Thoracic aorta (tissue), 2 donors: ENCODE measurements at regions not wholly inside any gene's neighbourhood (a gene's known extent, or its start where the extent isn't known, plus 50 kb on each side); places are given as distances from the start of the nearest gene placed in this dataset.

Experiments used
- ATAC-seq: fragments of 150-250 bp; one replicate; pipeline ENCODE4 v1.8.0; 2017; ENCODE audit warnings: low read depth; ENCODE audit not compliant: insufficient number of reproducible peaks, low FRiP score
- DNase-seq: peaks from one replicate; pipeline ENCODE4 v3.0.0-alpha.2; 2020; ENCODE audit warnings: low spot score
- H3K27ac ChIP-seq, 2 donors: fragments of 200-600 bp; sonication (generic); 1 replicate in 1 of 2; 2 replicates in 1 of 2; pipeline ENCODE4 v1.5.1; 2016; ENCODE audit warnings: mild to moderate bottlenecking in 2 of 2, moderate library complexity in 2 of 2
- H3K27me3 ChIP-seq: fragments of 200-600 bp; sonication (generic); replicated peaks from 2 replicates; pipeline ENCODE4 v1.6.0; 2016; ENCODE audit warnings: mild to moderate bottlenecking; ENCODE audit not compliant: insufficient read depth
- H3K36me3 ChIP-seq: fragments of 200-600 bp; sonication (generic); one replicate; pipeline ENCODE4 v1.5.1; 2016
- H3K4me1 ChIP-seq, 2 donors: fragments of 200-600 bp; sonication (generic); 1 replicate in 1 of 2; 2 replicates in 1 of 2; pipeline versions ENCODE4 v1.5.1 to v1.6.0; 2016; ENCODE audit warnings: low read depth in 2 of 2, mild to moderate bottlenecking in 1 of 2; ENCODE audit not compliant: control insufficient read depth in 1 of 2
- H3K4me3 ChIP-seq: fragments of 200-600 bp; sonication (generic); 2 replicates; pipeline ENCODE4 v1.5.1; 2016; ENCODE audit warnings: mild to moderate bottlenecking
- H3K9me3 ChIP-seq: fragments of 200-600 bp; sonication (generic); 2 replicates; pipeline ENCODE4 v1.5.1; 2016
- CTCF ChIP-seq: fragments of 200-600 bp; sonication (generic); IDR thresholded peaks from one replicate; pipeline ENCODE4 v1.5.1; 2019; ENCODE audit warnings: antibody characterized with exemption

GRCh38 chr2:145288650-145289496 is 769.0 kb upstream of the ZEB2 start:
- no peak overlapping the region for H3K4me3 ChIP-seq
- TF ChIP-seq CTCF, result no peak
- no peaks in the 10 kb centered on the region for H3K9me3 ChIP-seq
- DNase-seq, result no peak
- H3K27me3 ChIP-seq, result no peaks in the 10 kb centered on the region
- H3K27ac ChIP-seq, result no peak overlapping the region
- ATAC-seq, result no peak
- H3K36me3 ChIP-seq, result no peaks in the 10 kb centered on the region
- peaks cover 12 to 38% of the 10 kb centered on the region in 2 donors for H3K4me1 ChIP-seq

GRCh38 chr2:145287736-145288135 is 767.8 kb upstream of the ZEB2 start:
- Histone ChIP-seq H3K27ac (no peak overlapping the region), H3K4me1 (peaks cover 12 to 38% of the 10 kb centered on the region in 2 donors), H3K9me3 (no peaks in the 10 kb centered on the region), H3K36me3 (no peaks in the 10 kb centered on the region), H3K4me3 (no peak overlapping the region), H3K27me3 (no peaks in the 10 kb centered on the region)
- TF ChIP-seq CTCF, result no peak
- ATAC-seq (no peak), DNase-seq (no peak)

- no peak for TF ChIP-seq CTCF
- Histone ChIP-seq H3K27ac (no peak overlapping the region), H3K9me3 (no peaks in the 10 kb centered on the region), H3K4me1 (peaks cover 12 to 38% of the 10 kb centered on the region in 2 donors), H3K4me3 (no peak overlapping the region), H3K36me3 (no peaks in the 10 kb centered on the region), H3K27me3 (no peaks in the 10 kb centered on the region)
- DNase-seq (no peak), ATAC-seq (no peak)
These were observed 766.9 kb upstream of the ZEB2 start for GRCh38 chr2:145286716-145287275.

DNA sequence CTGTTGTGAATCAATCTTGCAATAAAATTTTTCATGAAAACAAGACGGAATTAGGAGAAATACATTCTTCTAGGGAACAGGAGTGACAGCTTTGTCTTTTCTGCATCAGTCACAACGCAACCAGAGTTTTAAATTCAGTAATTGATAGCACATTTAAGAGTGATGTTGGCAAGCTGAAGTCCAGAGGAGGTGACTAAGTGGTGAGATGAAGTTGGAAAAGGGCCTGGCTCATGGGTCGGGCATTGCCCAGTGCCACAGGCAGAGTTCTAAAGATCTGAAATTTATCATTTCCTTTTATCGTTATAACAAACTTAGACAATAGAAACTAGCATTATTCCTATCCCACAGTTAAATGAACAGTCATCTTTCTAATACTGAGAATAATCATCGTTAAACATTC is 764.6 kb upstream of the ZEB2 start:
- peaks cover 8 to 26% of the 10 kb centered on the region in 2 donors for H3K4me1 ChIP-seq
- no peaks in the 10 kb centered on the region for H3K9me3 ChIP-seq
- no peak for TF ChIP-seq CTCF
- ATAC-seq (no peak), DNase-seq (no peak)
- H3K27ac ChIP-seq, result no peak overlapping the region
- no peaks in the 10 kb centered on the region for H3K36me3 ChIP-seq
- no peaks in the 10 kb centered on the region for H3K27me3 ChIP-seq
- H3K4me3 ChIP-seq, result no peak overlapping the region

- no peak for TF ChIP-seq CTCF
- Histone ChIP-seq H3K27ac (no peak overlapping the region), H3K9me3 (no peaks in the 10 kb centered on the region), H3K36me3 (no peaks in the 10 kb centered on the region), H3K4me3 (no peak overlapping the region), H3K27me3 (no peaks in the 10 kb centered on the region), H3K4me1 (peaks cover 0 to 12% of the 10 kb centered on the region in 2 donors)
- no peak for DNase-seq
- ATAC-seq, result no peak
These were observed 763.2 kb upstream of the ZEB2 start for GRCh38 chr2:145283131-145283530.
